ENCODE measurements at regions not wholly inside any gene's neighbourhood (a gene's known extent, or its start where the extent isn't known, plus 50 kb on each side); places are given as distances from the start of the nearest gene placed in this dataset.

DNA sequence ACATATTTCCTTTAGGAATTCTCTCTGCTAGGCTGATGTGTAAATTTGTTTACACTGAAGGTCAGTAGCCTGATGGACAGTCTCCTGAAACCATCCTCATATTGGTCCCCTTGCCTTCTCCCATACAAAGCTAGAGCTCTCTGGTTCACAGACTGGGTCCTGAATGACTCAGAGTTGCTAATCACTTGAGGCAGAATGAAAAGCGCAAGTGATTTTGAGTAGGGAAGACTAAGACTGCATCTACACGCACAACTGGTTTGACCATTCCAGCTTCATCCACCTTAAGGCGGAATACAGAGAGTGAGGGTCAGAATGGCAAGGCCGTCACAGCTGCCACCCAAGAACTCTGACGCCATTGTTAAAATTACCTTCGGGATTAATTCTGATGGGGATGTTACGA lies 70.2 kb upstream of the KIF26B start:
- Histone ChIP-seq H3K27me3 (ENCODE audit: control insufficient read depth, insufficient read depth, low read length) (no peaks in the 10 kb centered on the region), H3K9me3 (ENCODE audit: control insufficient read depth, insufficient read depth, low read depth, low read length) (no peaks in the 10 kb centered on the region), H3K4me1 (ENCODE audit: control insufficient read depth, insufficient read depth, low read length) (no peaks in the 10 kb centered on the region), H3K36me3 (ENCODE audit: control insufficient read depth, insufficient read depth, low read length) (no peaks in the 10 kb centered on the region), H3K27ac (ENCODE audit: low read length) (no peak overlapping the region), H3K4me3 (ENCODE audit: low read depth in 2 of 2, low read length in 2 of 2) (no peak overlapping the region)
- DNase-seq (ENCODE audit: low read depth, low spot score) (no peak), ATAC-seq (no peak)
- in situ Hi-C loops (cut with HindIII; ENCODE audit: low pct_unique_long_range_greater_than_20kb, low sequenced_read_pairs): no loop called here
- intact Hi-C loops (cut with micrococcal nuclease; ENCODE audit: unreplicated experiment): no loop called here
- CTCF ChIA-PET: no interaction called here
- BruUV-seq (replicated peaks): no TSS peak
- POLR2A ChIA-PET: no interaction called here
- TF ChIP-seq, protein P1, sequence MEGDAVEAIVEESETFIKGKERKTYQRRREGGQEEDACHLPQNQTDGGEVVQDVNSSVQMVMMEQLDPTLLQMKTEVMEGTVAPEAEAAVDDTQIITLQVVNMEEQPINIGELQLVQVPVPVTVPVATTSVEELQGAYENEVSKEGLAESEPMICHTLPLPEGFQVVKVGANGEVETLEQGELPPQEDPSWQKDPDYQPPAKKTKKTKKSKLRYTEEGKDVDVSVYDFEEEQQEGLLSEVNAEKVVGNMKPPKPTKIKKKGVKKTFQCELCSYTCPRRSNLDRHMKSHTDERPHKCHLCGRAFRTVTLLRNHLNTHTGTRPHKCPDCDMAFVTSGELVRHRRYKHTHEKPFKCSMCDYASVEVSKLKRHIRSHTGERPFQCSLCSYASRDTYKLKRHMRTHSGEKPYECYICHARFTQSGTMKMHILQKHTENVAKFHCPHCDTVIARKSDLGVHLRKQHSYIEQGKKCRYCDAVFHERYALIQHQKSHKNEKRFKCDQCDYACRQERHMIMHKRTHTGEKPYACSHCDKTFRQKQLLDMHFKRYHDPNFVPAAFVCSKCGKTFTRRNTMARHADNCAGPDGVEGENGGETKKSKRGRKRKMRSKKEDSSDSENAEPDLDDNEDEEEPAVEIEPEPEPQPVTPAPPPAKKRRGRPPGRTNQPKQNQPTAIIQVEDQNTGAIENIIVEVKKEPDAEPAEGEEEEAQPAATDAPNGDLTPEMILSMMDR (IDR thresholded peaks at IDR 0.05): no peak
- no peak for TF ChIP-seq POLR2AphosphoS5 (IDR thresholded peaks at IDR 0.05; ENCODE audit: low read depth, low read length)
- TF ChIP-seq, protein P2, sequence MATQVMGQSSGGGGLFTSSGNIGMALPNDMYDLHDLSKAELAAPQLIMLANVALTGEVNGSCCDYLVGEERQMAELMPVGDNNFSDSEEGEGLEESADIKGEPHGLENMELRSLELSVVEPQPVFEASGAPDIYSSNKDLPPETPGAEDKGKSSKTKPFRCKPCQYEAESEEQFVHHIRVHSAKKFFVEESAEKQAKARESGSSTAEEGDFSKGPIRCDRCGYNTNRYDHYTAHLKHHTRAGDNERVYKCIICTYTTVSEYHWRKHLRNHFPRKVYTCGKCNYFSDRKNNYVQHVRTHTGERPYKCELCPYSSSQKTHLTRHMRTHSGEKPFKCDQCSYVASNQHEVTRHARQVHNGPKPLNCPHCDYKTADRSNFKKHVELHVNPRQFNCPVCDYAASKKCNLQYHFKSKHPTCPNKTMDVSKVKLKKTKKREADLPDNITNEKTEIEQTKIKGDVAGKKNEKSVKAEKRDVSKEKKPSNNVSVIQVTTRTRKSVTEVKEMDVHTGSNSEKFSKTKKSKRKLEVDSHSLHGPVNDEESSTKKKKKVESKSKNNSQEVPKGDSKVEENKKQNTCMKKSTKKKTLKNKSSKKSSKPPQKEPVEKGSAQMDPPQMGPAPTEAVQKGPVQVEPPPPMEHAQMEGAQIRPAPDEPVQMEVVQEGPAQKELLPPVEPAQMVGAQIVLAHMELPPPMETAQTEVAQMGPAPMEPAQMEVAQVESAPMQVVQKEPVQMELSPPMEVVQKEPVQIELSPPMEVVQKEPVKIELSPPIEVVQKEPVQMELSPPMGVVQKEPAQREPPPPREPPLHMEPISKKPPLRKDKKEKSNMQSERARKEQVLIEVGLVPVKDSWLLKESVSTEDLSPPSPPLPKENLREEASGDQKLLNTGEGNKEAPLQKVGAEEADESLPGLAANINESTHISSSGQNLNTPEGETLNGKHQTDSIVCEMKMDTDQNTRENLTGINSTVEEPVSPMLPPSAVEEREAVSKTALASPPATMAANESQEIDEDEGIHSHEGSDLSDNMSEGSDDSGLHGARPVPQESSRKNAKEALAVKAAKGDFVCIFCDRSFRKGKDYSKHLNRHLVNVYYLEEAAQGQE (IDR thresholded peaks at IDR 0.05; ENCODE audit: insufficient read depth in 1 of 2, low read depth in 2 of 2, low read length in 1 of 2): no peak
- no peak for TF ChIP-seq SIN3A (IDR thresholded peaks at IDR 0.05; ENCODE audit: borderline replicate concordance, insufficient read depth, low read depth, low read length)
- TF ChIP-seq TCF7L2 (IDR thresholded peaks at IDR 0.05; ENCODE audit: low read depth, low read length): no peak

DNA sequence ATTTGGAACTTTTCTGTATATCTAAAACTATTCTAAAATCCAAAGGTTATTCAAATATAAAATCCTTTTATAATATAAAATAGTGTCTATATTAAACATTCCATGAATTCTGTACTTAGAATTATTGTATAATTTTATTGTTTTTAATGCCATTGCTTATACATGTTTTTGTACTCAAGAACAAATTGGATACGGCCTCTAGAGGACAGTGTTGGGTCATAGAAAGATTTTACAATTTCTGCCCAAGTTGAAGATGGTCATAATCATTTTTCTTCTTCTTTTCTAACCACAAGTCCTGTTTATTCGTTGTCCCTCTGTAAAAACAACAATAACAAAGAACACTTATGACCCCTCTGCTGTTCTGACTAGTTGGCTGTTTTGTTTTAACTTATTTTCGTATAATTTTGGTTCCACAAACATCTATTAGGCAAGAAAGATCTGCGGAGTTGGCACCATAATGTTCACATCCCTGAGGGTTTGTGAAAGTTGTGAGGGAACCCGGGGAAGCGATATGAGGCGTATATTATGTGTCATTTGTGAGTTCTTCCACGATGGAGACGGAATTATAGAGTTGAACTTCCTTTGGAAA lies 75.7 kb upstream of the KIF26B start:
- in situ Hi-C loops (cut with HindIII; ENCODE audit: low pct_unique_long_range_greater_than_20kb, low sequenced_read_pairs): no loop called here
- ATAC-seq (no peak; the same call in 1 of the 2 replicates), DNase-seq (ENCODE audit: low read depth, low spot score) (no peak)
- no peaks in the 10 kb centered on the region for H3K27me3 ChIP-seq (ENCODE audit: control insufficient read depth, insufficient read depth, low read length)
- no peak overlapping the region for H3K27ac ChIP-seq (ENCODE audit: low read length)
- ChIA-PET CTCF (no interaction called here), POLR2A (no interaction called here)
- H3K4me3 ChIP-seq (ENCODE audit: low read depth in 2 of 2, low read length in 2 of 2): no peak overlapping the region
- TF ChIP-seq SIN3A (IDR thresholded peaks at IDR 0.05; ENCODE audit: borderline replicate concordance, insufficient read depth, low read depth, low read length) (no peak), POLR2AphosphoS5 (IDR thresholded peaks at IDR 0.05; ENCODE audit: low read depth, low read length) (no peak), TCF7L2 (IDR thresholded peaks at IDR 0.05; ENCODE audit: low read depth, low read length) (no peak)
- TF ChIP-seq, protein P2 (IDR thresholded peaks at IDR 0.05; ENCODE audit: insufficient read depth in 1 of 2, low read depth in 2 of 2, low read length in 1 of 2): no peak
- TF ChIP-seq, protein P1 (IDR thresholded peaks at IDR 0.05): peak; percentile 75
- H3K36me3 ChIP-seq (ENCODE audit: control insufficient read depth, insufficient read depth, low read length): no peaks in the 10 kb centered on the region
- H3K9me3 ChIP-seq (ENCODE audit: control insufficient read depth, insufficient read depth, low read depth, low read length): no peaks in the 10 kb centered on the region
- no TSS peak for BruUV-seq (replicated peaks)
- intact Hi-C loops (cut with micrococcal nuclease; ENCODE audit: unreplicated experiment): loop anchor here (5.0 kb wide), 1 partner anchor 73 kb away; the partner anchor contains the start of gene KIF26B
- no peaks in the 10 kb centered on the region for H3K4me1 ChIP-seq (ENCODE audit: control insufficient read depth, insufficient read depth, low read length)
